HG03575 (cell line): ENCODE measurements at regions not wholly inside any gene's neighbourhood (a gene's known extent, or its start where the extent isn't known, plus 50 kb on each side); places are given as distances from the start of the nearest gene placed in this dataset.

Experiments used
- ATAC-seq: cut with Tn5 transposase; IDR thresholded peaks from one replicate; pipeline ENCODE4 v1.9.1; 2021; ENCODE audit not compliant: unreplicated experiment, insufficient number of reproducible peaks, low FRiP score; ENCODE audit errors: extremely low read depth

DNA sequence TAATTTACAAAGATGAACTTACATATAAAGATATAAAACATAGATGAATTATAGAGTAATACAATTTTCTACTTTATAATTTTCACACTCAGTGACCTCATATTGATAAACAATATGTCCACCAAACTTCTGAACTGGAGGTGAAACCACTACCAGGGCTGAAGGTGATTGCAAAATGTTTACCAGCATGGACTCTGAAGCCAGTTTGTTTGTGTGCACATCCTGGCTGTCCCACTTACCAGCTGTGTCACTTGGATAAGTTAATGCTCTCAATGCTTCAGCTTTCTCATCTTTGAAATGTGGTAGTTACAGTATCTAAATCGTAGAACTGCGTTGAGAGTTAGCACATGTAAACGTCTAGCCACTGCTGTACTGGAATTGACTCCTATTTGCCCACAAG lies 392.6 kb downstream of the HNRNPD start:
- no peak for ATAC-seq

DNA sequence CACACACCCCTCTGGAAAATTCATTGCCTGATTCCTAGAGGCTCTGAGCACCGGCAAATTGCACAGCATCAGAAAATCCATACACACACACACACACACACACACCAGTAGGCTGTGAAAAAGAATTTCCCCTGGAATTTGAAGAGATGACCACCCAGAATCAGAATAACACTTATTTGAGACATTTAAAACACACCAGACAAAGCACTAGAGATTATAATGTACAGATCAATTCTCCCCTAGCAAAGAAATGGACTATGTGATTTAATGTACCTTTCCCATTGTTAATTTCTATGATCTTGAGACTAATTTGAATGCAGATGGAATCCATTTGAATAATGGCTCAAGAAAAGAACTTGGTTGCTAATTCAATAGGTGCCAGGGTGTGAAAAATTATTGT lies 399.3 kb downstream of the HNRNPD start:
- ATAC-seq: no peak

DNA sequence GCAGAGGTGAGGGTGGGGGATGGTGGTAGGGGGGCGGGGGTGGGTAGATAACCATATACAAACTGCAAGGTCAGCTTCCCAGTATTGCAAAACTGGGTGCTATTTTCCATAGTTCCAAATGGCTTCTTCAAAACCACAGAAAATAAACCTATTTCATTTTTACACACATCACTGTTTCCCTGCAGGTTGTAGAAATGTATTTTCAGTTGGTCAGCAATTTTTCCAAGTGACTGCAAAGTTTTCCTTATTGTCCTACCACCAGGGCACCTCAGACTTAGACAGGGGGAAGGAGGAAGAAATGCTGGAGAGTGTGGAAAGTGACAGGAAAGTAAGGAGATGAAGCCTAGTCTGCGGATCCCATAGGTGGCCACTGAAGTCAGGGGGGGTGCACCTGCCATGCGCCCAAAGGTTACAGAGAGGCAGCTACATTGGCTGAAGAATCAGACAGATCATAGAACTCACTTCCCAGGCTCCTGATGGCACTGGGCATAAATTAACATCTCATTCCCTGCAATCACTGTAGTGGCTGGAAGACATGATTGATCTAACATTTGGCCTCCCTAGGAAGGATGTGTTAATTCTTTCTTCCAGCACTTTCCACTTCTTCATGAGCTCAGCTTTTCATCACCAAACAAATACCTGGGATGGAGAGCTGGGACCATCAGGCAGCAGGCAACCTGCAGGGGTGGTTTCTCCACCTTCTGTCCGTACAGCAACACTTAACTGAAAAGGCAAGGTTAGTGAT lies 402.0 kb downstream of the HNRNPD start:
- ATAC-seq: no peak

DNA sequence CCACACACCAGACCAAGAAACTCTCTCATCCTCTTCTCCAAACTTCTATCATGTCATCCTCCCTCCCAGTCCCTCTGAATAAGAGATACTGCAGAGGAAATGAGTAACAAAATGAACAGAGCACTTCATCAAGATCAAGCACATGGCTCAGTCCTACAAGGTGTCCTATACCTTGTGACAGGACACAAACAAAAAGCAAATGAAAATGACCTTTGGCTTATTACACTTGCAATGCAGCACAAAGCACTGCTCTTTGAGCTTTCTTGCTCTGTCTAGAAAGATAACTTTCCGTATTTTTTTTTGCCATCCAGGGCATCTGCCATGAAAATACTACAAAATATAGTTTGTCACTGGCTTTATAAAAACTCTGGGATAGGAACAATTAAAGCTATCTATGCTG lies 402.7 kb downstream of the HNRNPD start:
- ATAC-seq: no peak

DNA sequence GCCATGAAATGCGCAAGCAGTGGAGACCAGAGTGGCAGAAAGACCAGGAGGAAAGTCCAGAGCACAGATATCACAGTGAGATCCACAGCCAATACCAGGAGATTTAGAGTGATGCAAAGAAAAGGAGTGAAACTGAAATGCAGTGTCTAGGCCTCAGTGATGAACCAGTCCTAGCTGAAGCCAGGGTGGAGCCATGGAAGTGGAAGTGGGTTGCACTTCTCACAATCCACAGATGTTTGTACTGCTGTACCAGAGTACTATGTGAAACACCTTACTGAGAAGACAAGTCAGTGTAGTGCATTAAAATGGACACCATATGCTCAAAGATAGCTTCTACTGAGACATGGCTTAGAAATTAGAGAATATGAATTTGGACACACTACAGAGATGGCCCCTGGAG lies 403.3 kb downstream of the HNRNPD start:
- ATAC-seq: no peak

DNA sequence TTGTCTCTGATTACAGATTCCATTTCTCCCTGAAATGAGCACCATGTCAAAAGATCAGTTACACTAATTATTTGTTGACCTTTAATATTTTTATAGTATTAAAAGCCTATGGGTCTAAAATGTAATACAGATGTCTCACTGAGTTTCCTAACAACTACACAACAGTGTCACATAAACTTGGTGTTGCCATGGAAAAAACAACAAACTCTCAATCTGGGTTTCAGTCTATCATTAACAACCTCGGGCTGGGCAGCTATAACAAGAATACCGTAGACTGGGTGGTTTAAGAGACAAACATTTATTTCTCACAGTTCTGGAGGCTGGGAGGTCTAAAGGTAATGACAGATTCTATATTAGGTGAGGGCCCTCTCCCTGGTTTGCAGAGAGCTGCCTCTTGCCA lies 407.1 kb downstream of the HNRNPD start:
- ATAC-seq: no peak

DNA sequence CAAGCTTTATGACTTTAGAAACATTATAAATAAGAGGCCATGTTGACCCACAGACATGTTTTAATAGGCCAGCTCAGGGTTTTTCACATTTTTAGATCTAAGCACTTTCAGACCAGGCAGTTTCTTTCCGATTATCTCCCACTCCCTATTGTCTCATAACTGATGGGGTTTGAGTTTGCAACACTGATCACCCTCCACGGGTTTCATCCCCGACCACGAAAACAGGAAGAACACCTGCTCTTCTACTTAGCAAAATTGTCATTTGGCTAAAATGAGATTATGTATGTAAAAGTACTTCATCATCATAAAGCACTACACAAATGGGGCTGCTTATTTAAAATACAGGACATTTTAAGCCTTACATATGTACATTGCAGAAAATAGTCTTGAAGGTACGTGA lies 407.9 kb downstream of the HNRNPD start:
- no peak for ATAC-seq

DNA sequence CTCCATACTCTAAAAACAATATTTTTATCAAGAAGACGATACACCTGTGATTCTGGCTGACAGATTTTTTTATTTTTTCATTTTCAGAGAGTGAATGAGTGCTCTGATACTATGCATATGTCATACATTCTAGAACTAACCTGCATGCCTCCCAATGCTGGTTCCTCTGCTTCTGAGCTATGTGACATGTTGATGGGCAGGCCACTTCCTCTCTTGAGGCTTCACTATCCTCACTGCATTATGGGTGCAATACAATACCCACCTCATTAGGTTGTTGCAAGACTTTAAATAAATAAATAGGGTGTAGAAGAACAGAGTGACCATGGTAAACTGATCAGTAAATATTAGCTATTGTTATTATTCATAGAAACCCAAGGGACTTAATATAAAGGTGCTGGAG lies 408.3 kb downstream of the HNRNPD start:
- no peak for ATAC-seq

DNA sequence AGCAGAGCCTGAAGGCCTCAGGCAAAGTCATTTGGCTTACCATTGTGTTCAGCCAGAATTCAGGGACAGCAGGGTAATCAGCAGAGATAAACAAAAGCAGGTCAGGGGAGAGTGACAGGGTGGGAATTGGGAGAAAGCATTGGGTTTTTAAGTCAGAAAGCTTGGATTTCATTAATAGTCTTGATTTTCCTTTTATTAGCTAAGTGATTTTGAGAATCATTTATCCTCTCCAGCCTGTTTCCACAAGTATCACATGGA lies 410.1 kb downstream of the HNRNPD start:
- ATAC-seq: no peak

DNA sequence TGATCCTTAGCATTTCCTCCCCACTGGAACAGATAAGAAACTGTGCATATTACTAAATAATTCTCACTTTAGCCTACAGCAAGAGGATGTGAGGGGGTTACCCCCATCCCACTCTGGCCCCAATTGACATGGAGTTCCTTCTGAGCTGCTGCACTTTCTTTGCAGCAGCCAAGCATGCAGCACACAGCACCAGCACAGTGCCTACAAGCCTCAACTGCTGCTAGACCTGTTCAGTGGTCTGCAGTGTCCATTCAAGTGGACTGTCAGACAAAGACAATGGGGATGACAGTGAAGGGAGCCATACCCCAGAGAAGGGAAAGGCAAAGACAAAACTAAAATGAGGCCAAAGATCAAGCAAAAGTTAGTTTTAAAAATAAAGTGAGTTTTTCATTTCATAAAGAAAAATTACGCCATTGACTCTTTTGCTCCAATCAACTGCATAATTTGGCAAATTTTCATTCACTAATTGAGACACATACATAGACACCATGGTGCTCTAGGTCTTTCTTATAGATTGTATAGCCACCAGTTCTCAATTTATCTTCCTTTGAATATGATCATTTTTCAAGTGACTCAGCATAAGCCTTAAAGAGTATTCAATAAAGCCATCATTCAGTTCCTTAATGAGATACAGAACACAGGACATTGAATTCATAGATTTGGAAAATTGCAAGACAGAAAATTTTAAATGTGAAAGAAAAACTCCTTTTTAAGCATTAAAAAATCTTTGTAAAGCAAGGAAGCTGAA lies 410.6 kb downstream of the HNRNPD start:
- ATAC-seq: no peak

DNA sequence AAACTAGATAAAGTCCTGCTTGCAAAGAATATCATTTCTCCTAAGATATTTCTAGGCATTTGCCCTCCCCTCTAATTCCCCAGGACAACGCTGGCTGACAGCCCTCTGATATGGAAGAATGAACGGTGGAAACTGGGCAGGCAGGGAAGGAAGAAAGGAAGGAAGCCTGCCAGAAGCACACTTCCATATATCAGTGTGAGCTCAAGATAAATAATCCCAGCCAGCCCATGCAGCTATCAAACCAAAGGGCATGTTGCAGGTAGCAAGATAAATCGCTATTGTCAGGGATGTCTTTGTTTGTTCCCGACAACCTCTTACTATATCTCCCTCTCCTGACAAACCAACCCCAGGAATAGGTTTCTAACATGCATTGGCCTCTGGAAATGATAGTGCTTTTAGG lies 412.8 kb downstream of the HNRNPD start:
- no peak for ATAC-seq

DNA sequence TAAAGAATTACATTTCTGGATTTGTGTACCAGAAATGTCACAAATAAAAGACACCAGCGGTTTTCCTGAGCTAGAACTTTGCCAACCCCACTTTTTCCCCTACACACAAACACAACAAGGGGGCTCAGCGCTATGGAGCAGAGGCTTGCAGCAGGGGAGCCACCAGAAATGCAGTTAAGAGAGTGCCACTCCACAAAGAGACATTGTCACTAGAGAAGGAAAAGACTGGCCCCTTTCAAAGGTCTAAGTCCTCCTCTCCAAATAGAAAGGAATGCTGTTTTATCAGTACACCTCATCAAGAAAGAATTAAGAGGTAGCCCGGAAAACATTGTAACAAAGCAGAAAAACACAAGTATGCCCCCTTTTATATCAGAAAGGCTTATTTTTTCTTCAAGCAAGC lies 419.5 kb downstream of the HNRNPD start:
- ATAC-seq: no peak

DNA sequence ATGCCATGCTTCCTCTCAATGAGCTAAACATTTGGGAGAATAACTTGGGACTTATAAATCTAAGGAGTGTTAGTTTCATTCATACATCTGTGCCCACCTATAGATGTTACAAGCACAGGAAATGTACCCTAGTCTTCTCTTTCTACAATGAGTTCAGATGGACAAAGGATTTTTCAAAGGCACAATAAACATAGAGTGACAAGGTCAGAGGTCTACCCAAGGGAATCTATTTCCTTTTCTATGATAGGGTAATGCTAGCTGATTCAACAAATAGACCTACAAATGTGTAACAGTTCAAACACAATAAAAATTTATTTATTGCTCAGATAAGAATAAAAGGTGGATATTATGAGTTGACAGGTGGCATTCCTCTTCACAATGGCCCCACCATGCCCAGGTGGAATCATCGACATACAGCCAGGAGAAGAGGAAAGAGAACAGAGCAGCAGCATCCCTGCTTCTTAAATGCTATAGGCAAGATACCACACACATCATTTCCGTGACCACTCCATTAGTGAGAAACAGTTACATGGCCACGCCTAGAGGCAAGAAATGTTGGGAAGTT lies 421.8 kb downstream of the HNRNPD start:
- ATAC-seq: no peak

DNA sequence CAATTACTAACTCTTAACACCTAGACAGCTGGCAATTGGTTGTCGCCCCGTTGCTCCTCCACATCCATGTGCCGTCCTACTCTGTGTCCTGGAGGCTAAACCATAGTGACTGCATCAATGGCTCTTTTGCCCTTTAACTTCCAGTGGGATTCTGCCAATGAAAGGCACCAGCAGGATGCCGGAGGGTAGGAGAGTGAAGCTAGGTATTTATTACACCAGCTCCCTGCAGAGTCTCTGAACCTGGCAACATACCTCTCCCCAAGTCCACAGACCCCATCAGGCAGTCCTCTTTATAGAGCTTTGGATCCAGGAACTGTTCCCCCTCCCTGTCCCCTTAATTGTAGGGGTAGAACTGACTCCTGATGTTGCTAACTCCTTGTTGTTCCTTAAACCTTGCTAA lies 426.8 kb downstream of the HNRNPD start:
- no peak for ATAC-seq

DNA sequence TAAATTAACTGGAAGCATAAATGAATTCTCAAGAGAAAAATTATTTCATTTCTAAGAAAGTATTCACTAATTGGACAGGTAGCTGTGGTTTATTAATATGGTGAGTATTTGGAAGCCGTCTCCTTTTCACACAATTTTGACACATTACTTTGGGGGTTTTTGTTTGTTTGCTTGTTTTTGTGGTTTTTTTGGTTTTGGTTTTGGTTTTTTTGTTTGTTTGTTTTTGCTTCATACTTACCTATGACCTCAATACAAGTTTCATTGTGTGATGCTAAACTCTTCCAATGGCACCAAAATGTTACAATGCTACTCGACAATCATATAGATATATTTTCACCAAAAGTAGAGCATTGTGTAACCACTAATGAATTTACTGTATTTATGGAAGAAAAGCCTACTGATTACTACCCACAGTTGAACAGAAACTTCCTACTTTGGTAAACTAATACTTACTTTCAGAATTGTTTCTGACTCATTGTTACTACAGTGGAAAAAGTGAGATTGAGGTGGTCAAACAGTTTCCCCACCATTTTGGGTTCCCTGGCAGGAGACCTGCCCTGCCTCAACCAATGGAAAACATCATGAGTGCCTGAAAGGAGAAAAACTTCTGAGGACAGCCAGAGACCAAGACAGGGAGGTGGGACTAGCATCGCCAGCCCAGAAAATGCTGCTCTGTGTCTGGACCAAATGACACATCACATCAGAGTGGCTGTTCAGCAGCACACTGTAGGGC lies 443.1 kb downstream of the HNRNPD start:
- ATAC-seq: no peak

DNA sequence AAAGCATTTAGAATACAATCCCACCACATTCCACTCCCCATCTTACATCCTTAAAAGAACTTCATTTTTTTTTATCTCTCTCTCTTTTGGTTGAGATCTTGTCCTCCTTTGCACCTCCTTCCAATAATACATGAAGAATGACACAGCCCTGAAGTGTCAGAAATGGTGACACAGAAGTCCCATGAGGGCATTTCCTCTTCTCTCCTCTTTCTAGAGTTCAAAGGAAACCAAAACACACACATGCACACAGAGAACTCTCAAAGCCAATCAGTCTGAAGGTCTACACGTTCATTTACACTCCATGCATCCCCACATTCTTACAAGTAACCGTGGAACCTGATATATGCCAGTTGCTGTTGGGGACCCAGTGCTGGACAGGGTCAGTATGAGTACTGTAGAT lies 450.7 kb downstream of the HNRNPD start:
- ATAC-seq: no peak

DNA sequence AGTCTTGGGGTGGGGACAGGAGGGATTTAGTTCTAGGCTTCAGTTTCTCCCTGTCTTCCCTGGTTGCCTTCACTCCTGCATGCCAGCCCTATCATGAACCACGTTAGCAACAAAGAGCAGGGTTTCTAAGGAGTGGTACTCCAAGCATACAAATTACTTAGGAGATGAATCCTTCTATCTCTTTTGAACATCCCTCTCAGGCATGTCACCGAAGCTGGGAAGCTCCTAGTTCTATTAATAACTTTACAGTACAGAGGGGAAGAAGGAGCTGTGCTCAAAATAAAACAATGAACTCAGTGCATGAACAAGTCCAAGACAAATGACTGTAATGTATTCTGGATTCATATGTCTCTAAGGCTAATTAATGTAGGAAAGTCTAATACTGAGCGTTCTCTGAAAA lies 450.6 kb upstream of the RASGEF1B start:
- ATAC-seq: no peak

DNA sequence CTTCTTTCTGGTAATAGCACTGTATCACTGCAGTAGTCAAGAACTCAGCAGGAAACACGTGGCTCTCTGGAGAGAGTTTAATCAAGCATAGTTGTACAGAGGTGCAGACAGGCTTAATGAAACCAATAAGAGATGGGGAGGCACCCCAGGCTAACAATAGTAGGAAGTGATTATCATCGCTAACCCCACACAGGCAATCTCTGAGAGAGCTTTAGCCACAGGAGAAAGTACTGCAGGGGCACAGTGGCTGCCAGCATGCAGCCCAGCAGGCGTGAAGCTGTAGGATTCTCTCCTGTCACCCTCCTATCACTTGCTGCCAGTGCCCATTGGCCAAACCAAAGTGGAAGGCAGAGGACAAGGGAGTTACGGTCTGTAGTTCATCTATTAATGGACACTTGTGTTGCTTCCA lies 450.0 kb upstream of the RASGEF1B start:
- no peak for ATAC-seq

DNA sequence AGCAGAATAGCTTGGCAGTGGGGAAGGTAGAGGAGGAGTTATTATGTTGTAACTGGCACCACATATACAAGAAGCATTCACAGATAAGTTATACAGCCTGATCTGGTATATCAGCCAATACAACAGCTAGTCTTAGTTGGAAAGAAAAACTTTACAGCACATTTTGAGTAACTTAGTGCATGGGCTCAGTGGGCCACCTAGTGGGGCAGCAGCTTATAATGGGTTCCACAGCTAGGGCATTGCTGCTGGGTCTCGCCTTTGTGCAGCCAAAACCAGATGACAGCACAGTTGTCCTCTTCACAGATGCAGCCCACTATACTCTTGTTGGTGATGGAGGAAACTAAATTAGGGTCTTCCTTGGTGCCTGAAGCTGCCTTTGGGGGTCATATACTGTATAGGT lies 448.1 kb upstream of the RASGEF1B start:
- no peak for ATAC-seq

DNA sequence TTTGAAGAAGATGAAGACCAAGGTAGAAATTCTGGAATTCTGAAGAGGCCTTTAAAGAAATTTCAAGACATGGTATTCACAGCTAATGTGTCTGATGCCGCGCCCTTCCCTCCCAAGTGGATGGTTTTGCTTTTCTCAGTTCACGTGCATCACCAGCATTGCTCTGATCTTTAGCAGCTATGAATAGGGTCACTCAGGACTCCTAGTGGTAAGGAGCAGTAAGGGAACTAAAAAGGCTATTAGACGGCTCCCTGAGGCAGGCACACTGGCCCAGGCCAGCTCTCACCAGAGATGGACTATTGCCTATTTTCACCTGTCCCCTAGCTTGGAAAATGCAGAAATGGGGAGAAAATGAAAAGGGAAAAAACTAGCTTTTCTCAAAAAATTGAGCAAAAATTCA lies 447.5 kb upstream of the RASGEF1B start:
- no peak for ATAC-seq
